ENCODE measurements at regions not wholly inside any gene's neighbourhood (a gene's known extent, or its start where the extent isn't known, plus 50 kb on each side); places are given as distances from the start of the nearest gene placed in this dataset.

DNA sequence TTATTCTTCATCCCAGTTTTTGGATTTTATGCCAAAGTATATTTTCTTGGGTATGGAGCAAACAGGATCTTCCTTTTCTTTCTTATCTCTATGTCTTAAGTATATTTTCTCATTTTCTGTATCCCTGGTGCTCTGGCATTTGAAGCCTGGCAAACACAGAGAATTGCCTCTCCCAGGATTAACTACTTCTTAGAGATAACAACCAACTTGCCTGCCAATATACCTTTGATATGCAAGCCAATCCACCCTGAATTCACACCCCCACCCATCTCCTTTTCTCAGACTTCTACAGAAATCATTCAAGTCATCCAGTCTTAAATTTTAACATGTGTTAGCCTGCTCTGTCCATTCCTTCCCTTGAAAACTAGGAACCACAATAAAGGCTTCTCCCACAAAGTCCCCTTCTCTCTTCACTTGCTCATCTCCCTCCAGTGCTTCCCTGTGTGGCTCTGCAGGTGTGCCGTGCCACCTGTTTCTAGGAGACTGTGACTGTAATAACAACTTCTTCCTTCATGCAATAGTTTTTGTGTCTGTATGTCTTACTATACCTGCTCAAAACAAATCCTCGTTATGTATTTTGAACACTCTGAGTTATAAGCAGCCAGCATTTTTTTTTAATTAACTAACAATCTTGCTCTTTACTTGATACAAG is 649.7 kb upstream of the RIOK2 start:
- TF ChIP-seq, protein P1, sequence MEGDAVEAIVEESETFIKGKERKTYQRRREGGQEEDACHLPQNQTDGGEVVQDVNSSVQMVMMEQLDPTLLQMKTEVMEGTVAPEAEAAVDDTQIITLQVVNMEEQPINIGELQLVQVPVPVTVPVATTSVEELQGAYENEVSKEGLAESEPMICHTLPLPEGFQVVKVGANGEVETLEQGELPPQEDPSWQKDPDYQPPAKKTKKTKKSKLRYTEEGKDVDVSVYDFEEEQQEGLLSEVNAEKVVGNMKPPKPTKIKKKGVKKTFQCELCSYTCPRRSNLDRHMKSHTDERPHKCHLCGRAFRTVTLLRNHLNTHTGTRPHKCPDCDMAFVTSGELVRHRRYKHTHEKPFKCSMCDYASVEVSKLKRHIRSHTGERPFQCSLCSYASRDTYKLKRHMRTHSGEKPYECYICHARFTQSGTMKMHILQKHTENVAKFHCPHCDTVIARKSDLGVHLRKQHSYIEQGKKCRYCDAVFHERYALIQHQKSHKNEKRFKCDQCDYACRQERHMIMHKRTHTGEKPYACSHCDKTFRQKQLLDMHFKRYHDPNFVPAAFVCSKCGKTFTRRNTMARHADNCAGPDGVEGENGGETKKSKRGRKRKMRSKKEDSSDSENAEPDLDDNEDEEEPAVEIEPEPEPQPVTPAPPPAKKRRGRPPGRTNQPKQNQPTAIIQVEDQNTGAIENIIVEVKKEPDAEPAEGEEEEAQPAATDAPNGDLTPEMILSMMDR (IDR thresholded peaks at IDR 0.05; ENCODE audit: low read depth, low read length, missing input control) = no peak
- TF ChIP-seq, protein P2, sequence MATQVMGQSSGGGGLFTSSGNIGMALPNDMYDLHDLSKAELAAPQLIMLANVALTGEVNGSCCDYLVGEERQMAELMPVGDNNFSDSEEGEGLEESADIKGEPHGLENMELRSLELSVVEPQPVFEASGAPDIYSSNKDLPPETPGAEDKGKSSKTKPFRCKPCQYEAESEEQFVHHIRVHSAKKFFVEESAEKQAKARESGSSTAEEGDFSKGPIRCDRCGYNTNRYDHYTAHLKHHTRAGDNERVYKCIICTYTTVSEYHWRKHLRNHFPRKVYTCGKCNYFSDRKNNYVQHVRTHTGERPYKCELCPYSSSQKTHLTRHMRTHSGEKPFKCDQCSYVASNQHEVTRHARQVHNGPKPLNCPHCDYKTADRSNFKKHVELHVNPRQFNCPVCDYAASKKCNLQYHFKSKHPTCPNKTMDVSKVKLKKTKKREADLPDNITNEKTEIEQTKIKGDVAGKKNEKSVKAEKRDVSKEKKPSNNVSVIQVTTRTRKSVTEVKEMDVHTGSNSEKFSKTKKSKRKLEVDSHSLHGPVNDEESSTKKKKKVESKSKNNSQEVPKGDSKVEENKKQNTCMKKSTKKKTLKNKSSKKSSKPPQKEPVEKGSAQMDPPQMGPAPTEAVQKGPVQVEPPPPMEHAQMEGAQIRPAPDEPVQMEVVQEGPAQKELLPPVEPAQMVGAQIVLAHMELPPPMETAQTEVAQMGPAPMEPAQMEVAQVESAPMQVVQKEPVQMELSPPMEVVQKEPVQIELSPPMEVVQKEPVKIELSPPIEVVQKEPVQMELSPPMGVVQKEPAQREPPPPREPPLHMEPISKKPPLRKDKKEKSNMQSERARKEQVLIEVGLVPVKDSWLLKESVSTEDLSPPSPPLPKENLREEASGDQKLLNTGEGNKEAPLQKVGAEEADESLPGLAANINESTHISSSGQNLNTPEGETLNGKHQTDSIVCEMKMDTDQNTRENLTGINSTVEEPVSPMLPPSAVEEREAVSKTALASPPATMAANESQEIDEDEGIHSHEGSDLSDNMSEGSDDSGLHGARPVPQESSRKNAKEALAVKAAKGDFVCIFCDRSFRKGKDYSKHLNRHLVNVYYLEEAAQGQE (IDR thresholded peaks at IDR 0.05) = no peak
- no peak for TF ChIP-seq YY1 (IDR thresholded peaks at IDR 0.05)
- TF ChIP-seq ATF3 (IDR thresholded peaks at IDR 0.05) = no peak
- no peak for TF ChIP-seq RAD21 (IDR thresholded peaks at IDR 0.05)
- TF ChIP-seq TAF1 (conservative IDR thresholded peaks at IDR 0.05) = no peak
- TF ChIP-seq EGR1 (IDR thresholded peaks at IDR 0.05; ENCODE audit: low read depth in 2 of 2) = no peak
- TF ChIP-seq SP1 (IDR thresholded peaks at IDR 0.05) = no peak
- TF ChIP-seq, protein P3, sequence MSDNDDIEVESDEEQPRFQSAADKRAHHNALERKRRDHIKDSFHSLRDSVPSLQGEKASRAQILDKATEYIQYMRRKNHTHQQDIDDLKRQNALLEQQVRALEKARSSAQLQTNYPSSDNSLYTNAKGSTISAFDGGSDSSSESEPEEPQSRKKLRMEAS (IDR thresholded peaks at IDR 0.05) = no peak

Measured in liver (tissue), 3 donors.